Brain microvascular endothelial cell (primary cell): ENCODE measurements at regions not wholly inside any gene's neighbourhood (a gene's known extent, or its start where the extent isn't known, plus 50 kb on each side); places are given as distances from the start of the nearest gene placed in this dataset.

Experiments used
- DNase-seq: peaks from one replicate; pipeline ENCODE4 v3.0.0-alpha.2; 2020
- H3K27ac ChIP-seq: fragments of 250-450 bp; sonication (Bioruptor Pico); 2 replicates; pipeline ENCODE4 v1.5.1; 2020; ENCODE audit warnings: mild to moderate bottlenecking, moderate library complexity
- H3K27me3 ChIP-seq: fragments of 250-450 bp; sonication (Bioruptor Pico); replicated peaks from 2 replicates; pipeline ENCODE4 v1.5.1; 2020; ENCODE audit warnings: mild to moderate bottlenecking
- H3K36me3 ChIP-seq: fragments of 250-450 bp; sonication (Bioruptor Pico); replicated peaks from 2 replicates; pipeline ENCODE4 v1.5.1; 2020; ENCODE audit warnings: mild to moderate bottlenecking
- H3K4me3 ChIP-seq: 2 replicates; pipeline ENCODE4 v1.5.1; 2011; ENCODE audit warnings: low read depth, mild to moderate bottlenecking, control low read depth, low read length, moderate library complexity
- CTCF ChIP-seq: IDR thresholded peaks from 2 replicates; pipeline ENCODE4 v1.5.1; 2011; ENCODE audit warnings: low read depth, mild to moderate bottlenecking, moderate library complexity, low read length, control low read depth, inconsistent platforms; ENCODE audit errors: missing control alignments
- in situ Hi-C: cut with HindIII; loops from 2 replicates; pipeline ENCODE4 v1.10.0; 2017; ENCODE audit warnings: low sequenced_read_pairs, low pct_ligation_motif_present

- Histone ChIP-seq H3K27ac (no peak overlapping the region), H3K4me3 (no peak overlapping the region), H3K36me3 (no peaks in the 10 kb centered on the region), H3K27me3 (no peaks in the 10 kb centered on the region)
- in situ Hi-C loops = no loop called here
- no peak for TF ChIP-seq CTCF
- no peak for DNase-seq
These were observed 112.4 kb upstream of the UPP2 start for GRCh38 chr2:157989227-157989626.

GRCh38 chr2:157986761-157987160, 110.6 kb upstream of the ACVR1 start:
- no peaks in the 10 kb centered on the region for H3K36me3 ChIP-seq
- in situ Hi-C loops = no loop called here
- no peaks in the 10 kb centered on the region for H3K27me3 ChIP-seq
- TF ChIP-seq CTCF = no peak
- H3K27ac ChIP-seq = no peak overlapping the region
- no peak overlapping the region for H3K4me3 ChIP-seq
- DNase-seq = no peak

GRCh38 chr2:157984866-157985265, 108.7 kb upstream of the ACVR1 start:
- H3K27ac ChIP-seq = no peak overlapping the region
- no peaks in the 10 kb centered on the region for H3K36me3 ChIP-seq
- in situ Hi-C loops = no loop called here
- no peak for TF ChIP-seq CTCF
- DNase-seq = no peak
- no peak overlapping the region for H3K4me3 ChIP-seq
- no peaks in the 10 kb centered on the region for H3K27me3 ChIP-seq

DNA sequence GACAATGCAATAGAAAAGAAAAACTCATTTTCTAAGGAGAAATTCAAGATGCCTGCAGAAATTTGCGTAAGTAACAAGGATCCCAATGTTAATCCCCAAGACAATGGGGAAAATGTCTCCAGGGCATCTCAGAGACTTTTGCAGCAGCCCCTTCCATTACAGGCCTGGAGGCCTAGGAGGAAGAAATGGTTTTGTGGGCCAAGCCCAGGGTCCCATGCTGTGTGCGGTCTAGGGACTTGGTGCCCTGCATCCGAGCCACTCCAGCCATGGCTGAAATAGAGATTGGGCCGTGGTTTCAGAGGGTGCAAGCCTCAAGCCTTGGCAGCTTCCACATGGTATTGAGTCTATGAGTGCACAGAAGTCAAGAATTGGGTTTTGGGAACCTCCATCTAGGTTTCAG, 103.9 kb upstream of the ACVR1 start:
- no peak for TF ChIP-seq CTCF
- DNase-seq = no peak
- in situ Hi-C loops = no loop called here
- H3K27me3 ChIP-seq = no peaks in the 10 kb centered on the region
- no peaks in the 10 kb centered on the region for H3K36me3 ChIP-seq
- no peak overlapping the region for H3K27ac ChIP-seq
- no peak overlapping the region for H3K4me3 ChIP-seq

GRCh38 chr2:157971702-157972101, 95.6 kb upstream of the ACVR1 start:
- DNase-seq = no peak
- H3K27ac ChIP-seq = no peak overlapping the region
- no peak for TF ChIP-seq CTCF
- no peak overlapping the region for H3K4me3 ChIP-seq
- H3K36me3 ChIP-seq = no peaks in the 10 kb centered on the region
- in situ Hi-C loops = no loop called here
- H3K27me3 ChIP-seq = no peaks in the 10 kb centered on the region

GRCh38 chr2:157967856-157968255, 91.7 kb upstream of the ACVR1 start:
- DNase-seq = no peak
- Histone ChIP-seq H3K36me3 (no peaks in the 10 kb centered on the region), H3K27ac (no peak overlapping the region), H3K4me3 (no peak overlapping the region), H3K27me3 (no peaks in the 10 kb centered on the region)
- in situ Hi-C loops = no loop called here
- no peak for TF ChIP-seq CTCF
